ENCODE measurements at regions not wholly inside any gene's neighbourhood (a gene's known extent, or its start where the extent isn't known, plus 50 kb on each side); places are given as distances from the start of the nearest gene placed in this dataset.
A peak's percentile ranks its signal among the peaks of the same experiment; 100 is the strongest.

DNA sequence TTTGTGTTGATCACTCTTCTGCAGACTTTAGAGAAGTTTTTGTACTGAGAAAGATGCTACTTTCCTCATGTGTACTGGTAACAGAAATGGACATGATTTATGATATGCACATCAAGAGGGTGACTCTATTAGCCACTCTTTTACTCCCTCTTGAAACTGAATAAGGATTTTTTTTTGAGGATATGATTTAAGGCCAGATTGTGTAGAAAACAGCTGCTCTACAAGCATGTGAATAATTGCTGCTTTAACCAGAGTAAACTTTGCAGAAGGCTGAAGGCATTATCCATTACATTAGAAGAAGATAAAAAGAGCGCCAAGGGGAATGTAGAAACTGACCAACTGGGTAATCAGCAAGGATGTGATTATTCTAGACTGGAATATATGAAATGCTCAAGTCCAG lies 276.2 kb upstream of the MAP3K7 start:
- Histone ChIP-seq H3K27ac (ENCODE audit: low read length) (no peak overlapping the region), H3K4me2 (ENCODE audit: low read length) (no peak overlapping the region), H2AFZ (ENCODE audit: low read length) (no peak overlapping the region), H3K4me3 (ENCODE audit: low read length) (no peak overlapping the region), H3K4me1 (ENCODE audit: insufficient read depth, low read length) (no peaks in the 10 kb centered on the region), H3K36me3 (ENCODE audit: low read depth, low read length) (no peaks in the 10 kb centered on the region), H4K20me1 (ENCODE audit: low read length) (no peaks in the 10 kb centered on the region), H3K9me3 (ENCODE audit: low read length) (no peaks in the 10 kb centered on the region), H3K79me2 (ENCODE audit: low read length) (no peaks in the 10 kb centered on the region), H3F3A (ENCODE audit: low read length, unreplicated experiment) (no peaks in the 10 kb centered on the region), H3K27me3 (ENCODE audit: low read length) (0 out of 2 replicates have a peak, but pooled peaks cover 5% of the 10 kb centered on the region), H3K9ac (ENCODE audit: low read length) (no peak overlapping the region), H3K9me2 (replicated peaks; ENCODE audit: low read length) (no peaks in the 10 kb centered on the region)
- no peak for ATAC-seq
- intact Hi-C loops (cut with micrococcal nuclease), result no loop called here
- CTCF ChIA-PET, result no interaction called here
- no peak for DNase-seq
- no TSS peak for BruUV-seq (replicated peaks)
- POLR2A ChIA-PET (ENCODE audit: unreplicated experiment), result no interaction called here
- TF ChIP-seq, protein P1, sequence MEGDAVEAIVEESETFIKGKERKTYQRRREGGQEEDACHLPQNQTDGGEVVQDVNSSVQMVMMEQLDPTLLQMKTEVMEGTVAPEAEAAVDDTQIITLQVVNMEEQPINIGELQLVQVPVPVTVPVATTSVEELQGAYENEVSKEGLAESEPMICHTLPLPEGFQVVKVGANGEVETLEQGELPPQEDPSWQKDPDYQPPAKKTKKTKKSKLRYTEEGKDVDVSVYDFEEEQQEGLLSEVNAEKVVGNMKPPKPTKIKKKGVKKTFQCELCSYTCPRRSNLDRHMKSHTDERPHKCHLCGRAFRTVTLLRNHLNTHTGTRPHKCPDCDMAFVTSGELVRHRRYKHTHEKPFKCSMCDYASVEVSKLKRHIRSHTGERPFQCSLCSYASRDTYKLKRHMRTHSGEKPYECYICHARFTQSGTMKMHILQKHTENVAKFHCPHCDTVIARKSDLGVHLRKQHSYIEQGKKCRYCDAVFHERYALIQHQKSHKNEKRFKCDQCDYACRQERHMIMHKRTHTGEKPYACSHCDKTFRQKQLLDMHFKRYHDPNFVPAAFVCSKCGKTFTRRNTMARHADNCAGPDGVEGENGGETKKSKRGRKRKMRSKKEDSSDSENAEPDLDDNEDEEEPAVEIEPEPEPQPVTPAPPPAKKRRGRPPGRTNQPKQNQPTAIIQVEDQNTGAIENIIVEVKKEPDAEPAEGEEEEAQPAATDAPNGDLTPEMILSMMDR (conservative IDR thresholded peaks at IDR 0.05; ENCODE audit: low read depth, low read length), result no peak
- TF ChIP-seq EZH2 (IDR thresholded peaks at IDR 0.05; ENCODE audit: low read length, unreplicated experiment) (no peak), EZH2phosphoT487 (IDR thresholded peaks at IDR 0.05; ENCODE audit: borderline replicate concordance, low read length) (no peak)

DNA sequence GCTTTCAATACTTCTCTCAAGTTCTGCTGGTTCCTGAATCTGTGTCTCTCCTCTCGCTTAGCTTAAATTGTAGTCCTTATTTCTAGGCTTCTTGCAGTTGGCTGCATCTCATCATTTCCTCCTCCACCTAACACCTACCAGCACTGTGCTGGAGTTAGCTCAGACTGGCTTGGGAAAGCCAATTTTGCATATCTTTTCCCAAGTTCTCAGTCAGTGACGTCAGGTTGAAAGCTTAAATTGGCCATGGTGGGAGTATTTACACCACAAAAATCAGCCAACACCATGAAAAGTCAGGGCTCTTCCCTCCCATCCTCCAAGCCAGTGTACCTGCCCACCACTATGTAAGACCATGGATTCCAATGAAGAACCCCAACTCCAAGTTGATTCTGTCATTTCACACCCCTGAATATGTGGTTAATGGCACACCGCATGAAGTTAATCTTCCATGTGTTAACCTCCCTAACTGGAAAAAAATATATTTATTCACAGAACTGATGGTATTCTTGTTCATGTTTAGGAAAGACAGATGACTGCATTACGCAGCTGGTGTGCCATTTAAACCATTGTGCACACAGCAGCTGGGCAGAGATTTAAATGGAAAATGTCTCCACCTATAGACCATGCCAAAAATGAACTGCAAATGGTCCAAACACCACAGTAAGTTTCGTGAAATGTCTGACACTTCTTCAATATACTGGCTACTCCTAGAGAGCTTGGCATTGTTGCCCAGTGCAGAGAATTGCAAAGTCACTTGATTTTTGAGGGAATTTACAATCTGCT lies 274.1 kb upstream of the MAP3K7 start:
- Histone ChIP-seq H4K20me1 (ENCODE audit: low read length) (no peaks in the 10 kb centered on the region), H3K9me2 (replicated peaks; ENCODE audit: low read length) (no peaks in the 10 kb centered on the region), H3K79me2 (ENCODE audit: low read length) (no peaks in the 10 kb centered on the region), H3K4me2 (ENCODE audit: low read length) (no peak overlapping the region), H3K4me1 (ENCODE audit: insufficient read depth, low read length) (no peaks in the 10 kb centered on the region), H3K9me3 (ENCODE audit: low read length) (no peaks in the 10 kb centered on the region), H3K9ac (ENCODE audit: low read length) (no peak overlapping the region), H3K4me3 (ENCODE audit: low read length) (no peak overlapping the region), H3F3A (ENCODE audit: low read length, unreplicated experiment) (no peaks in the 10 kb centered on the region), H3K36me3 (ENCODE audit: low read depth, low read length) (no peaks in the 10 kb centered on the region), H3K27ac (ENCODE audit: low read length) (no peak overlapping the region), H3K27me3 (ENCODE audit: low read length) (peaks cover 12% of the 10 kb centered on the region; the same call in 1 of the 2 replicates), H2AFZ (ENCODE audit: low read length) (no peak overlapping the region)
- ChIA-PET POLR2A (ENCODE audit: unreplicated experiment) (no interaction called here), CTCF (no interaction called here)
- intact Hi-C loops (cut with micrococcal nuclease), result loop anchor here (1.0 kb wide), 1 partner anchor 230 kb away; no protein-coding TSS in a partner anchor
- ATAC-seq (no peak), DNase-seq (peak; percentile 10)
- TF ChIP-seq EZH2phosphoT487 (IDR thresholded peaks at IDR 0.05; ENCODE audit: borderline replicate concordance, low read length), result no peak
- TF ChIP-seq, protein P1 (conservative IDR thresholded peaks at IDR 0.05; ENCODE audit: low read depth, low read length), result peak; percentile 39
- BruUV-seq (replicated peaks), result no TSS peak

DNA sequence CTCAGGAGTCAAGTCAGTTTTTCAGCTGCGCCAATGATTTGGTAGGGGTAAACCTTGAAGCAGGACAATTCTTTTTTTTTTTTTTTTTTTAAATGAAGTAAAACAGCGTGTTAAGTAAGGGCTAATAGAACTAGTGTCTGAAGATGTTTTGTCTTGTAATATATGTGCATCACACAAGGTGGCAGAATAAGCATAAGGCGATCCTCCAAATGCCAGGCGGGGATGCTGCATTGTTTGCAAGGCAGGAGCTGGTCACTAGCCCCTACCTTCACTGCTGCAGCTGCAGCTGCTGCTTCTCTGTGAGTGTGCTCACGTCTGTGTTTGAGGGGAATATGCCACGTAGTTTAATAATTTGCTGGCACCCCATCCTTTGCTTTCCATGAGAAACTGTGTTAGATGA lies 272.7 kb upstream of the MAP3K7 start:
- Histone ChIP-seq H3K9ac (ENCODE audit: low read length) (no peak overlapping the region), H3K4me1 (ENCODE audit: insufficient read depth, low read length) (no peaks in the 10 kb centered on the region), H3K4me2 (ENCODE audit: low read length) (no peak overlapping the region), H3K9me2 (replicated peaks; ENCODE audit: low read length) (no peaks in the 10 kb centered on the region), H3K36me3 (ENCODE audit: low read depth, low read length) (no peaks in the 10 kb centered on the region), H3K27me3 (ENCODE audit: low read length) (peaks cover 15% of the 10 kb centered on the region; the same call in 1 of the 2 replicates), H3K27ac (ENCODE audit: low read length) (no peak overlapping the region), H3K9me3 (ENCODE audit: low read length) (no peaks in the 10 kb centered on the region), H4K20me1 (ENCODE audit: low read length) (no peaks in the 10 kb centered on the region), H3K79me2 (ENCODE audit: low read length) (no peaks in the 10 kb centered on the region), H3K4me3 (ENCODE audit: low read length) (no peak overlapping the region), H3F3A (ENCODE audit: low read length, unreplicated experiment) (no peaks in the 10 kb centered on the region), H2AFZ (ENCODE audit: low read length) (no peak overlapping the region)
- TF ChIP-seq EZH2 (IDR thresholded peaks at IDR 0.05; ENCODE audit: low read length, unreplicated experiment) (no peak), EZH2phosphoT487 (IDR thresholded peaks at IDR 0.05; ENCODE audit: borderline replicate concordance, low read length) (no peak)
- TF ChIP-seq, protein P1 (conservative IDR thresholded peaks at IDR 0.05; ENCODE audit: low read depth, low read length), result peak; percentile 34; the same call in 1 of the 2 replicates
- DNase-seq (peak; percentile 31), ATAC-seq (no peak)
- ChIA-PET POLR2A (ENCODE audit: unreplicated experiment) (no interaction called here), CTCF (no interaction called here)
- no TSS peak for BruUV-seq (replicated peaks)
- intact Hi-C loops (cut with micrococcal nuclease), result no loop called here

Data from PC-3 (cell line).